Transverse colon (tissue), 4 donors: ENCODE measurements at regions not wholly inside any gene's neighbourhood (a gene's known extent, or its start where the extent isn't known, plus 50 kb on each side); places are given as distances from the start of the nearest gene placed in this dataset.

Source experiments
- CTCF ChIP-seq, 5 experiments: fragments of 200-600 bp in 3 of 5; fragments of 450-650 bp in 2 of 5; sonication (generic) in 3 of 5; IDR thresholded peaks; 1 replicate in 2 of 5; 2 replicates in 3 of 5; pipeline ENCODE4 v1.5.1; 2016 to 2017; ENCODE audit warnings: antibody characterized with exemption in 5 of 5, inconsistent platforms in 3 of 5, mild to moderate bottlenecking in 2 of 5, moderate library complexity in 1 of 5
- EP300 ChIP-seq: sonication (generic); formaldehyde crosslinking; IDR thresholded peaks from one replicate; pipeline ENCODE4 v1.6.1; 2017; ENCODE audit warnings: antibody characterized with exemption, low read depth
- POLR2AphosphoS5 ChIP-seq, 3 donors: sonication (generic); formaldehyde crosslinking; IDR thresholded peaks; one replicate each; pipeline ENCODE4 v1.6.1; 2016; ENCODE audit warnings: antibody characterized with exemption in 3 of 3

GRCh38 chr1:232574077-232574476 is 55.9 kb downstream of the SIPA1L2 start:
- TF ChIP-seq POLR2AphosphoS5 (IDR thresholded peaks at IDR 0.05) (no peak), CTCF (IDR thresholded peaks at IDR 0.05) (no peak), EP300 (no peak)
